ENCODE measurements at regions not wholly inside any gene's neighbourhood (a gene's known extent, or its start where the extent isn't known, plus 50 kb on each side); places are given as distances from the start of the nearest gene placed in this dataset.
"Not testable (repeated sequence)": the region's sequence is repeated elsewhere in the genome, so short reads cannot be mapped to it uniquely, and the experiment has no call there.

GRCh38 chr7:96561892-96562291 lies 147.8 kb downstream of the SEM1 start:
- no peak for DNase-seq

GRCh38 chr7:96558530-96558929 lies 151.1 kb downstream of the SEM1 start:
- no peak for DNase-seq

GRCh38 chr7:96558093-96558492 lies 151.6 kb downstream of the SEM1 start:
- DNase-seq: no peak

GRCh38 chr7:96557598-96557997 lies 152.0 kb downstream of the SEM1 start:
- DNase-seq: not testable (repeated sequence)

GRCh38 chr7:96548664-96549063 lies 161.0 kb downstream of the SEM1 start:
- DNase-seq: no peak

GRCh38 chr7:96547371-96547811 lies 162.3 kb downstream of the SEM1 start:
- DNase-seq: no peak

GRCh38 chr7:96546426-96546825 lies 163.2 kb downstream of the SEM1 start:
- no peak for DNase-seq

- no peak for DNase-seq
Observed at GRCh38 chr7:96539471-96539870, 170.2 kb downstream of the SEM1 start.

GRCh38 chr7:96538632-96539031 lies 171.0 kb downstream of the SEM1 start:
- DNase-seq: peak; percentile 42 to 84 (median 70)

- no peak for DNase-seq
Observed at GRCh38 chr7:96534221-96534620, 175.4 kb downstream of the SEM1 start.

GRCh38 chr7:96532428-96532935 lies 177.2 kb downstream of the SEM1 start:
- no peak for DNase-seq

GRCh38 chr7:96531331-96531730 lies 178.3 kb downstream of the SEM1 start:
- DNase-seq: peak; percentile 34 to 73 (median 66)

GRCh38 chr7:96530786-96531185 lies 178.9 kb downstream of the SEM1 start:
- DNase-seq: peak in 3 of 4 experiments; percentile 9 to 41 (median 33)

GRCh38 chr7:96527133-96527827 lies 182.4 kb downstream of the SEM1 start:
- no peak for DNase-seq

- no peak for DNase-seq
Observed at GRCh38 chr7:96526496-96526895, 183.2 kb downstream of the SEM1 start.

GRCh38 chr7:96521068-96521894 lies 188.4 kb downstream of the SEM1 start:
- DNase-seq: no peak

GRCh38 chr7:96508371-96508770 lies 186.5 kb upstream of the SLC25A13 start:
- no peak for DNase-seq

GRCh38 chr7:96503597-96503996 lies 181.7 kb upstream of the SLC25A13 start:
- no peak for DNase-seq

- no peak for DNase-seq
Observed at GRCh38 chr7:96501318-96501717, 179.4 kb upstream of the SLC25A13 start.

- DNase-seq: no peak
Observed at GRCh38 chr7:96499532-96499931, 177.6 kb upstream of the SLC25A13 start.

GRCh38 chr7:96497567-96497966 lies 175.7 kb upstream of the SLC25A13 start:
- no peak for DNase-seq

GRCh38 chr7:96495751-96496216 lies 173.9 kb upstream of the SLC25A13 start:
- DNase-seq: peak in 2 of 4 experiments; percentile 10 to 16

- no peak for DNase-seq
Observed at GRCh38 chr7:96486681-96487080, 164.8 kb upstream of the SLC25A13 start.

- no peak for DNase-seq
Observed at GRCh38 chr7:96484845-96485244, 162.9 kb upstream of the SLC25A13 start.
